Mesenchymal stem cell (in vitro differentiated cells and primary cell): ENCODE measurements at regions not wholly inside any gene's neighbourhood (a gene's known extent, or its start where the extent isn't known, plus 50 kb on each side); places are given as distances from the start of the nearest gene placed in this dataset.

Experiments used
- DNase-seq: peaks from one replicate; pipeline ENCODE4 v3.0.0-alpha.2; 2013
- H2AFZ ChIP-seq: one replicate; pipeline ENCODE4 v1.6.1; 2013; ENCODE audit warnings: low read depth, mild to moderate bottlenecking, control low read depth, inconsistent platforms, low read length, moderate library complexity
- H2AK5ac ChIP-seq: 2 replicates; pipeline ENCODE4 v1.6.1; 2013; ENCODE audit warnings: low read length, moderate library complexity, mild to moderate bottlenecking, inconsistent platforms; ENCODE audit not compliant: severe bottlenecking
- H2BK120ac ChIP-seq: one replicate; pipeline ENCODE4 v1.6.1; 2013; ENCODE audit warnings: low read depth, mild to moderate bottlenecking, inconsistent platforms, low read length, moderate library complexity
- H2BK12ac ChIP-seq, 2 experiments: one replicate each; pipeline ENCODE4 v1.6.1; 2013; ENCODE audit warnings: inconsistent platforms in 2 of 2, low read length in 2 of 2, mild to moderate bottlenecking in 2 of 2, moderate library complexity in 2 of 2, control low read depth in 1 of 2
- H2BK15ac ChIP-seq: one replicate; pipeline ENCODE4 v1.6.1; 2013; ENCODE audit warnings: mild to moderate bottlenecking, low read depth, inconsistent platforms; ENCODE audit not compliant: poor library complexity, severe bottlenecking
- H2BK5ac ChIP-seq: 2 replicates; pipeline ENCODE4 v1.6.1; 2013; ENCODE audit warnings: low read depth, mild to moderate bottlenecking, low read length, control low read depth, inconsistent platforms; ENCODE audit not compliant: poor library complexity, severe bottlenecking
- H3K14ac ChIP-seq, 2 experiments: one replicate each; pipeline ENCODE4 v1.6.1; 2013; ENCODE audit warnings: inconsistent platforms in 2 of 2, low read length in 2 of 2, control low read depth in 1 of 2, mild to moderate bottlenecking in 1 of 2, moderate library complexity in 1 of 2
- H3K18ac ChIP-seq, 2 experiments: one replicate each; pipeline ENCODE4 v1.6.1; 2013; ENCODE audit warnings: inconsistent platforms in 2 of 2, low read length in 2 of 2, control low read depth in 1 of 2, low read depth in 1 of 2, mild to moderate bottlenecking in 1 of 2
- H3K23ac ChIP-seq, 2 experiments: one replicate each; pipeline ENCODE4 v1.6.1; 2013; ENCODE audit warnings: inconsistent platforms in 2 of 2, low read length in 2 of 2, mild to moderate bottlenecking in 2 of 2, moderate library complexity in 2 of 2, control low read depth in 1 of 2
- H3K27ac ChIP-seq: 2 replicates; pipeline ENCODE4 v1.5.1; 2013; ENCODE audit warnings: mild to moderate bottlenecking, moderate library complexity, low read length, control low read depth, inconsistent platforms; ENCODE audit not compliant: poor library complexity, severe bottlenecking
- H3K27me3 ChIP-seq, 2 experiments: 2 replicates each; pipeline versions ENCODE4 v1.6.1 to v1.7.0; 2013; ENCODE audit warnings: low read length in 2 of 2, mild to moderate bottlenecking in 2 of 2, moderate library complexity in 2 of 2, control low read depth in 1 of 2, inconsistent platforms in 1 of 2; ENCODE audit not compliant: control insufficient read depth in 1 of 2, insufficient read depth in 1 of 2
- H3K36me3 ChIP-seq, 2 experiments: 2 replicates each; pipeline versions ENCODE4 v1.6.1 to v1.7.0; 2013; ENCODE audit warnings: low read length in 2 of 2, control low read depth in 1 of 2, inconsistent platforms in 1 of 2, low read depth in 1 of 2, mild to moderate bottlenecking in 1 of 2; ENCODE audit not compliant: insufficient read depth in 2 of 2, control insufficient read depth in 1 of 2
- H3K4ac ChIP-seq, 2 experiments: one replicate each; pipeline ENCODE4 v1.6.1; 2013; ENCODE audit warnings: inconsistent platforms in 2 of 2, low read length in 2 of 2, mild to moderate bottlenecking in 2 of 2, moderate library complexity in 2 of 2, control low read depth in 1 of 2, low read depth in 1 of 2
- H3K4me1 ChIP-seq: 2 replicates; pipeline ENCODE4 v1.6.1; 2013; ENCODE audit warnings: low read depth, low read length, control low read depth; ENCODE audit not compliant: control insufficient read depth, insufficient read depth
- H3K4me2 ChIP-seq: 2 replicates; pipeline ENCODE4 v1.6.1; 2013; ENCODE audit warnings: low read length, mild to moderate bottlenecking, inconsistent platforms; ENCODE audit not compliant: poor library complexity, severe bottlenecking
- H3K4me3 ChIP-seq, 2 experiments: 2 replicates each; pipeline versions ENCODE4 v1.5.1 to v1.7.0; 2013; ENCODE audit warnings: low read length in 2 of 2, mild to moderate bottlenecking in 2 of 2, control low read depth in 1 of 2, low read depth in 1 of 2; ENCODE audit not compliant: insufficient read depth in 1 of 2
- H3K79me1 ChIP-seq: replicated peaks from 2 replicates; pipeline ENCODE4 v1.6.1; 2013; ENCODE audit warnings: mild to moderate bottlenecking, control low read depth, low read length, inconsistent platforms; ENCODE audit not compliant: poor library complexity, severe bottlenecking
- H3K9ac ChIP-seq: 2 replicates; pipeline ENCODE4 v1.7.0; 2013; ENCODE audit warnings: mild to moderate bottlenecking, low read length, moderate library complexity
- H3K9me3 ChIP-seq: 2 replicates; pipeline ENCODE4 v1.7.0; 2013; ENCODE audit warnings: mild to moderate bottlenecking, low read length; ENCODE audit not compliant: control insufficient read depth
- H4K8ac ChIP-seq: one replicate; pipeline ENCODE4 v1.6.1; 2013; ENCODE audit warnings: inconsistent platforms, mild to moderate bottlenecking, low read length, moderate library complexity
- H4K91ac ChIP-seq: one replicate; pipeline ENCODE4 v1.6.1; 2013; ENCODE audit warnings: mild to moderate bottlenecking, low read length, inconsistent platforms
- WGBS: methylation state at CpG from one replicate; pipeline ENCODE4 v1.1.7; 2013; ENCODE audit warnings: mixed read lengths; 5-methylcytosine and 5-hydroxymethylcytosine counted together

DNA sequence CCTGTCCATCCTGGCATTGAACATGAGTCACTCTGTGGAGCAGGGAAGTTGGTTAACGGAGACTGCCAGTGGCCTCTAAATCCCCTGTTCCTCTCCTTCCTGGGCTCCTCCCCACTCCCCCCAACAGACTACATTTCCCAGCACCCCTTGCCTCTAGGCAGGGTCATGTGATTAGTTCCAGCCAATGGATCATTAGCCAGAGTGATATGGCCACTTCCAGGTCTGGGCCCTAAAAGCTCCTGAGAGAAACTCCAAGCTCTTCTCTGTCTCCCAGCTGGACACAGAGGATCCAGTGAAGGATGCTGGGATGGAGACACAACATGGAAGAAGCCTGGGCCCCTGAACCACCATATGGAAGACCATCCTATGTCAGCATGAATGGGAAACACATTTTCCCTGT lies 54.4 kb upstream of the RFLNA start:
- no peak overlapping the region for H3K4me2 ChIP-seq
- no peak overlapping the region for H2BK5ac ChIP-seq
- H2AFZ ChIP-seq = no peak overlapping the region

DNA sequence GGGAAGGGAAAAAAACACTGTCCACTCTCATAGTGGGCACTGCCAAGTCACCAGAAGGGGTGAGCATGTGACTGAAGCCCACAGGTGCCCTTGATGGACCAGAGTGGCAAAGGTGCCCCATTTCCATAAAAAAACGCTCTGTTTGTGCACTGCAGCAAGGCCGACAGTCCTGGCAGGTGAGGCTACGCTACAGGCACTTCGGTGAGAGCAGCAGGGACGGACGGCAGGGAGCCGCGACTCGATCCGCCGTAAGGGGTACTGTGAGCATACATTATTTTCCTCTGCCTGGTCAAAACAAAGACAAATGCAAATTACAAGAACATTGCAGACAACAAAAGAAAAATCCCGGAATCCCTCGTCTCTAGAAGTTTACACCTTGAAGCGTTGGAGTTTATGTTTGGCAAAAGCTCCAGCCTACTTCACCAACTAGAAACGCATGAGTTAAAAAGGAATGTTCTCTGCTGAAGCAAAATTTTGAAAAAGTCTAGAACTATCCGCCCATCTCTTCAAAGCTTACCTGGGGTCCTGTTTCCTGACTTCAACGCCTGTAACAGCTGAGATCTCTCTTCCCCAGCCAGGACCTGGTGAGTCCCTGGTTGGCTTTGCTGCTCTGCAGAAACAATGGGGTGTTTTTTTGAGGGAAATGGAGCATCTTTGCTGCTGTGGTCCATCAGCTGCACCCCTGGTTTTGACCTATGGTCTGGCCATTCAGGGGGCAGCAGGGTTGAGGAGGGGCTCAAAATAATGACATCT lies 52.9 kb upstream of the RFLNA start:
- no peak overlapping the region for H2AK5ac ChIP-seq
- no peak overlapping the region for H2BK120ac ChIP-seq
- no peaks in the 10 kb centered on the region for H3K36me3 ChIP-seq
- no peak for DNase-seq
- no peak overlapping the region for H3K27ac ChIP-seq
- no peak overlapping the region for H4K8ac ChIP-seq
- no peak overlapping the region for H3K23ac ChIP-seq
- H2AFZ ChIP-seq = no peak overlapping the region
- H4K91ac ChIP-seq = no peak overlapping the region
- no peaks in the 10 kb centered on the region for H3K79me1 ChIP-seq
- H3K9me3 ChIP-seq = peaks cover 17% of the 10 kb centered on the region
- 90% methylated on average over 17 of the region's 17 CpGs for WGBS
- no peak overlapping the region for H2BK5ac ChIP-seq
- H3K14ac ChIP-seq = no peak overlapping the region
- H3K4me2 ChIP-seq = no peak overlapping the region
- no peak overlapping the region for H2BK15ac ChIP-seq
- no peak overlapping the region for H3K4ac ChIP-seq
- peaks cover 3% of the 10 kb centered on the region for H3K4me1 ChIP-seq
- peaks cover 9 to 33% of the 10 kb centered on the region in 2 experiments for H3K27me3 ChIP-seq
- no peak overlapping the region for H3K9ac ChIP-seq
- no peak overlapping the region for H3K18ac ChIP-seq
- H3K4me3 ChIP-seq = no peak overlapping the region
- H2BK12ac ChIP-seq = no peak overlapping the region

More for the DNA sequence above, 54.4 kb upstream of the RFLNA start:
- H2BK12ac ChIP-seq = no peak overlapping the region
- no peak overlapping the region for H2BK120ac ChIP-seq
- 64% methylated on average over 1 of the region's 1 CpG for WGBS
- H2AK5ac ChIP-seq = no peak overlapping the region
- no peak overlapping the region for H3K23ac ChIP-seq
- H3K18ac ChIP-seq = no peak overlapping the region
- peaks cover 13% of the 10 kb centered on the region for H3K9me3 ChIP-seq
- no peak overlapping the region for H3K14ac ChIP-seq
- H3K36me3 ChIP-seq = no peaks in the 10 kb centered on the region
- H3K4me1 ChIP-seq = peaks cover 3% of the 10 kb centered on the region
- H3K27ac ChIP-seq = no peak overlapping the region
- H3K4ac ChIP-seq = no peak overlapping the region
- no peak overlapping the region for H4K8ac ChIP-seq
- H3K27me3 ChIP-seq = peaks cover 9 to 24% of the 10 kb centered on the region in 2 experiments
- no peaks in the 10 kb centered on the region for H3K79me1 ChIP-seq
- no peak overlapping the region for H3K9ac ChIP-seq
- no peak for DNase-seq
- no peak overlapping the region for H3K4me3 ChIP-seq
- H2BK15ac ChIP-seq = no peak overlapping the region
- H4K91ac ChIP-seq = no peak overlapping the region

- Histone ChIP-seq H3K36me3 (no peaks in the 10 kb centered on the region), H3K9me3 (peaks cover 23% of the 10 kb centered on the region), H2BK120ac (no peak overlapping the region), H2BK5ac (no peak overlapping the region), H4K91ac (no peak overlapping the region), H3K14ac (no peak overlapping the region), H3K4me3 (no peak overlapping the region), H3K79me1 (no peaks in the 10 kb centered on the region), H4K8ac (no peak overlapping the region), H2BK12ac (no peak overlapping the region), H2AFZ (no peak overlapping the region), H3K27ac (no peak overlapping the region), H2AK5ac (no peak overlapping the region), H3K9ac (no peak overlapping the region), H3K4me2 (no peak overlapping the region), H3K27me3 (peaks cover 13 to 40% of the 10 kb centered on the region in 2 experiments), H3K4me1 (peaks cover 1% of the 10 kb centered on the region), H3K4ac (no peak overlapping the region), H3K23ac (no peak overlapping the region), H2BK15ac (no peak overlapping the region), H3K18ac (no peak overlapping the region)
- 87% methylated on average over 8 of the region's 9 CpGs for WGBS
- no peak for DNase-seq
These were observed 52.3 kb upstream of the RFLNA start for GRCh38 chr12:124242529-124243065.

GRCh38 chr12:124243936-124244335 lies 51.0 kb upstream of the RFLNA start:
- Histone ChIP-seq H3K27ac (no peak overlapping the region), H2AFZ (no peak overlapping the region), H3K9ac (no peak overlapping the region), H2BK5ac (no peak overlapping the region), H3K14ac (no peak overlapping the region), H2BK15ac (no peak overlapping the region), H2AK5ac (no peak overlapping the region), H3K79me1 (no peaks in the 10 kb centered on the region), H3K4me1 (peaks cover 1% of the 10 kb centered on the region), H4K91ac (no peak overlapping the region), H4K8ac (no peak overlapping the region), H2BK12ac (no peak overlapping the region), H3K4me3 (no peak overlapping the region), H3K36me3 (no peaks in the 10 kb centered on the region), H3K4ac (no peak overlapping the region), H3K27me3 (peaks cover 16 to 40% of the 10 kb centered on the region in 2 experiments), H2BK120ac (no peak overlapping the region), H3K9me3 (peaks cover 25% of the 10 kb centered on the region), H3K4me2 (no peak overlapping the region), H3K18ac (no peak overlapping the region), H3K23ac (no peak overlapping the region)
- DNase-seq = no peak
- WGBS = 93% methylated on average over 4 of the region's 4 CpGs
